HG02981 (cell line): ENCODE measurements at regions not wholly inside any gene's neighbourhood (a gene's known extent, or its start where the extent isn't known, plus 50 kb on each side); places are given as distances from the start of the nearest gene placed in this dataset.

ENCODE experiments used
- ATAC-seq: cut with Tn5 transposase; IDR thresholded peaks from one replicate; pipeline ENCODE4 v1.9.1; 2021; ENCODE audit warnings: mild to moderate bottlenecking, moderate library complexity; ENCODE audit not compliant: unreplicated experiment

DNA sequence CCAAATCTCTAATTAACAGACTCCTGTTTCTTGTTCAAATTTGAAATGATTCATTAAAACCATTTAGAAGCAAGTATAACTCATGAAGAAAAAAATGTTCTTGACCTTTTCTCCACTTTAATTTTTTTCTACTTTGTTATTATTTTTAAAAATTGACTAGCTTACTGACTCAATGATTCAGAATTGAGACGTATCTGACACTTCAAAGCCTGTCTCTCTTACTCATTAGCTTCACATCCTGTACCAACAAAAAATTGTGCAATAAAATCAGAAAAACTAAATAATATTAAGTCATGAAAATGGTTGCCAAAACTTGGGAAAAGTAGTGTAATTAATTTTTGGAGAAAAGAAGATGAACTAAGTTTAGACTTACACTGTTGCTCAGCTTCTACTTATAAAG is 331.2 kb downstream of the SLC16A7 start:
- ATAC-seq, result no peak

DNA sequence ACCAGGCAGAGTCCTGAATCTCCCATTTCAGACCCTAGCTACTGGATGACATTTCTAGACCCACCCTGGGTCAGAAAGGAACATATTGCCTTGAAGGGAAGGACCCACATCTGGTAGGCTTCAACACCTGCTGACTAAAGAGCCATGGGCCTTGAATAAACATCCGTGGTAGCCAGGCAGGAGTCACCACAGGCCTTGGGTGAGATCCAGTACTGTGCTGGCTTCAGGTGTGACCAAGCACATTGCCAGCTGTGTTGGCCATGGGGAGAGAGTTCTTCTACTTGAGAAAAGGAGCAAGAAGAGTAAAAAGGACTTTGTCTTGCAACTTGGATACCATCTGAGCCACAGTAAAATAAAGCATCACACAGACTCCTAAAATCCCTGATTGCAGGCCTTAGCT is 332.6 kb downstream of the SLC16A7 start:
- no peak for ATAC-seq

DNA sequence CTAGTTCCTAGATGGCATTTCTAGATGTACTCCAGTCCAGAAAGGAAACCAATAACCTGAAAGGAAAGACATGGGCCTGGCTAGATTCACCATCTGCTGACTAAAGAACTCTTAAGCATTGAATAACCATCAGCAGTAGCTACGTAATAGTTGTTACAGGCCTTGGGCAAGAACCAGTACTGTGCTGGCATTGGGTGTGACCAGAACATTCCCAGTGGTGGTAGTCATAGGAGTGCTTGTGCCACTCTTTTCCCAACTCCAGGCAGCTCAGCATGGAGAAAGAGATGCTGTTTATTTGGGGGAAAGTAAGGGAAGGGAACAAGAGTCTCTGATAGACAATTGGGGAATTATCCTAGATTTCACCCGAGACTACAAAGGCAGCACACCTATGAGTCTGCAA is 333.3 kb downstream of the SLC16A7 start:
- ATAC-seq, result no peak

DNA sequence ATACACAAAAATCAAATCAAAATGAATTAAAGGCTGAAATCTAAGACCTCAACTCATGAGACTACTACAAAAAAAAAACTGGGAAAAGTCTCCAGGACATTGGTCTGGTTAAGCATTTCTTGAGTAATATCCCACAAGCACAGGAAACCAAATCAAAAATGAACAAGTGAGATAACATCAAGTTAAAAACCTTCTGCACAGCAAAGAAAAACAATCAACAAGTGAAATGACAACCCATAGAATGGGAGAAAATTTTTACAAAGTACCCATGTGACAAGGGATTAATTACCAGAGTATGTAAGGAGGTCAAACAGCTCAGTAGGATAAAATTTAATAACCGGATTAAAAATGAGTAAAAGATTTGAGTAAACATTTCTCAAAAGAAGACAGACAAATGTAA is 338.7 kb downstream of the SLC16A7 start:
- ATAC-seq, result no peak

DNA sequence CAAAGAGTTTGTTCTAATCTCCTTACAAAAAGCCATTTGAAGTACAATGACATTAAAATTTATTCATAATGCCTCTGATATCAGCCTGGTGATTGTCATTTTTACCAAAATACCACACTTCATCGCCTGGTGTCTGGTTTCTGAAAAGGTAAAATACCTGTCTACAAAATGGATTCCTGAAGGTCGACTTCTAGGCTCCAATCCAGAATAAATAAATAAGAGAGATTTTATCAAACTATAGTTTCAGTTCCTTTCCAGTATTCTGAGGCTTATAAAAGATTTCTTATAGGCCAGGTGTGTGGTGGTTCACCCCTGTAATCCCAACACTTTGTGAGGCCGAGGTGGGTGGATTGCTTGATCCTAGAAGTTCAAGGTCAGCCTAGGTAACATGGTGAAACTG is 340.7 kb downstream of the SLC16A7 start:
- no peak for ATAC-seq

DNA sequence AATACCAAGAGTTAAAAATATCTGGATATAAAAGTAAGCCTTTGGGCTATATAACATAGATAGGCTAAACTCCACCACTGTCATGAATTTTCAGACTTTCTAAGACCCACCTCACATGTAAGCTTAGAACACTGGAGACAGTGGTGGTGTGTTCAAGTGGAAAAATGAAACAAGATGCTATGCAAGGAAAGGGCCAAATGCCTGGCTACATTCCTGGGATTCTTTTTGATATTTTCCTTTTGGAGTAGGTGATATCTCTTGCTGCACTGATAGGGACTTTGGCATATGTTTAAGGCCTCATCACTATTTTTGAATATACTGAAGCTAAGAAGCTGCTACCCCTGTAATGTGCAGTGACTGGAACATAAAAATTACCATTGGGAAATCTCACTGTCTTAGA is 341.3 kb downstream of the SLC16A7 start:
- no peak for ATAC-seq

DNA sequence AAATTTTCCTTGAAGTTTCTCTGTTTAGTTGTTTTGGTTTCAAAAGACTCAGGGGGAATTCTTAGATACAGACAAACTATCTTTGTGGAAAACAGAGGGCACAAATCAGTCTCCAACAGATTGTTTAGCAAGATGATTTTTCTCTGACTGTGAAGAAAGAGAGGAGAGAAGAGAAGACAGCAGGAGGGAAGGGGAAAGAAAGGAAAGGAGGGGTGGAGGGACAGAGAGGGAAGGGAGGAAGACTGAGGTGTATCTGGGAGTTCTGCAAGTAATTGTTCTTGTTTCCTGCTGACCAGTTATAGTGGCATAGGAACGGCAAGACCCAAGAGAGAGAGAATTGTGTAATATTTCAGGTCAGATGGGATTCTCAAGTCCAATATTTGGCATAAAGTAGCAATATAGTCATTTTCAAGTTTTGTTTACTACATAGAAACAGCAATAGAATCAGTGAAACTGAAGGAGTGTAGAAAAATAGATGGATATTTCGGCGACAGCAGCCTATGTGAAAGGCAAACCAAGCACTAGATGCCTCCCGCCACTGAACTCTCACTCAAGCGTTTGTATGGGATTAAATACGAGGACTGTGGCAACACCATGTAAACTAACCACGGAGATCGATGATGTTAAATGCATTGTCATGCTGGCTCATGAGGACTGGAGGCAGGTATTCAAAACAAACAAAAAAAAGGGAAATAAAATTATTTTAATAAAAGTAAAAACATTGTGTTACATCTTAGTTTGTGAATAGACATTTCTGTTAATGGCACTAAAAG is 342.5 kb downstream of the SLC16A7 start:
- ATAC-seq, result no peak

DNA sequence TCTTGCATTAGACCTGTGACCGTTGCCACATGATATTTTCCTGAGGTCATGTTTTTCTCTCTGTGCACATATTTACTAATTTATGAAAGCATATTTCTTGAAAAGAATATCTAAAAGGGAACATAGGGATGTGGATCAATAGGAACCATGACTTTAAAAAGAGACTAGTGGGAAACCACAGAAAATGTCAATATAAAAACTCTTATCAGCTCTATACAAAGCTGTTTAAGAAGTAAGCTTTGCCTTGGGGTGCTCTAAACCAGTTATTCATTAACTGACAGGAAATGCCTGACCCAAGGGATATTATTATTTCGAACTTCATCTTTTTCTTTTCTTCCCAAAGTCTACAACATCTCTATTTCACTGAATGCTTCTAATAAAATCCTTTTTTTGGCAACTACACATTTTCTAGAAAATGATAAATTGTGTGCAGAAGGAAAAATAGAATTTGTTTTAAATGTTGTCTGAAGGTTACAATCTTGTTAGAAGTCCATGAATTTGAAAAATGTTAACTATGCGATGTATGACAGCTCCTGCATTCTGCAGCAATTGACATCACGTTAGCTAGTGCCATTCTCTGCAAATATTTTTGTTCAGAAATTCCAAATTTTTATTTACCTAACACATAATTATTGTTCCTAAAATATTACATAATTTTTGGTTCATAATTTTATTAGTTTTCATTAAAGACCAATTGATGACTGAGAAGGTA is 345.0 kb downstream of the SLC16A7 start:
- no peak for ATAC-seq

DNA sequence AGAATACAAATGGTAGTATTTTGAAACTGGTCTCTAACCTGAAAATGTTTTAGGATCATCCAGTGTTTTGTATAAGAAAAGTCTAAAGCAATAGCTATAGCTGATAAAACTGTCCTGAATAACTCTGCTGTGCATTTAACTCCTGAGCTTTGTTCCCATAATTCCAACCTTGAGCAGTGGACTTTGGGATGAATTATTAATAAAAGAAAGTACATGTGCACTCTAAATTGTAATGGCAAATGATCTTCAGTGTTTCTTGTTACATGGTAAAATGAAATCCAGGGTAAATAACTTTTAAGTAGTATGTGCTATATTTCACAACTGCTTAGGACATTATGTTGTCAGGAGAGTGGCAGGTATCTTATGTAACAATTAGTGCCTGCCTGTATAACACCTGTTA is 345.6 kb downstream of the SLC16A7 start:
- ATAC-seq, result no peak

DNA sequence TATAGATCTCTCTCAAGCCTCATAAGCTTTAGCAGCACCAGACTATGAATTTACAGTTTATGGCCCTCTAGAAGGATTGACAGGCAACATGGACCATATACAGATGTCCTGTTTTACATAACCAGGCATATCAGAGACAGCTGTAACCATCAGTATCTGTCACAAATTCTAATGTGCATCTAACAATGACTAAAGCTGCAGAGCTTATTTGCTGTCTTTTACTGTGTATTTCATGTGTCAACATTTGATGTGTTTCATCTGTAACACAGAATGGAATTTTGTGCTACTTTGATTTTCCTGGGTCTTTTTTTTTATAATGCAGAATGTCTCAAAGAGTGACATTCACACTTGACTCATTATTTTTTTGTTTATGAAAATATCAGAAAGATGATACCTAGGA is 348.3 kb downstream of the SLC16A7 start:
- no peak for ATAC-seq

DNA sequence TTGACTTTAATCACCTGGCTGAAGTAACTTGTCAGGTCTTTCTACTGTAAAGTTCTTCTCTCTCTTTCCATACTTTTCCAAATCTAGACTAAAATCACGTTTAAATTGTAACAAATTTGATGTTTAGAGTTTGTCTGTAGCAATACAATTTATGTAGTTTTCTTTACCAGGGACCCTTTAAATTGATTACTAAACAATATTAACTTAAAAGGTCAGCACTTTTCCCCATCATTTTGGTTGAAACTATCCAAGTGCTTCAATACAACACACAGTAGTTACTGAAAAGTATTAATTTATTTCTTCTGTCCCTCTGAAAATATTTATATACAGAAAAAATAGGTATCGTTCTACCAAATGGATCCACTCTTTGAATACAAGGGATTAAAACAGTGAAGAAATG is 350.8 kb downstream of the SLC16A7 start:
- no peak for ATAC-seq

DNA sequence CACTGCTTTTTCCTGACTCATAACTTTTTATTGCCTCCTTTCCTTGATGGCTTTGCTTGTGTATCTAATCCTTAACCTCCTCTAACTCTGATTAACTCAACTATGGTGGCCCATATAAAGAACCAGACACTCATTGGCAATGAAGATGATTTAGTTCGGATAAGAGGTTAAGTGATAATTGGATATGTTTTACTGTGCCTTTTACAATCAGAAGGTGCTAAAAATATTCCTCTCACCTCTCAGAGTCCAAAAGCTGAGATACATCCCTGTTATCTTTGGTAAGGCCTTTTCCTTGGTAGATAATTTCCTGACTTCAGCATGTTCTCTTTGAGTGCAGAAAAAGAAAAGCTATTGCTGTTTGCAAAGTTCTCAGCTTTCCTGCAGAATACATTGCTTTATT is 367.7 kb downstream of the SLC16A7 start:
- ATAC-seq, result no peak

DNA sequence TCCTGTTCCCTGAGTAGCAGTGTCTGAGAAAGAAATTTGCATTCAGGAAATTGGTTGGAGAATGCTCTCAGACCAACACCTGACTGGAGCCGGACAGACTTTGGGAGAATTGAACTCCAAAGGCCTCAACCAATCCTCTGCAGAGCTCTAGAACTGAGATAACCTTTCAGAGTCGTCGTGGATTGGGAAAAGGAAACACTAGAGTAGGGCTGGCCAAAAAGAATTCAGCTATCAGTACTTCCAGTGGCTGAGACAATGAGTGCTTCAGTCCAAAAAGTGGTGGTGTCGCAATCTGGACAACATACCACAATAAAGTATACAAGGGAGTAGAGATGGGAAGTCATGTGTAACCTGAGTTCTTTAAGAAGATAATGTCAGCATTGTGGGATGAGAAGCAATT is 377.1 kb downstream of the SLC16A7 start:
- no peak for ATAC-seq

DNA sequence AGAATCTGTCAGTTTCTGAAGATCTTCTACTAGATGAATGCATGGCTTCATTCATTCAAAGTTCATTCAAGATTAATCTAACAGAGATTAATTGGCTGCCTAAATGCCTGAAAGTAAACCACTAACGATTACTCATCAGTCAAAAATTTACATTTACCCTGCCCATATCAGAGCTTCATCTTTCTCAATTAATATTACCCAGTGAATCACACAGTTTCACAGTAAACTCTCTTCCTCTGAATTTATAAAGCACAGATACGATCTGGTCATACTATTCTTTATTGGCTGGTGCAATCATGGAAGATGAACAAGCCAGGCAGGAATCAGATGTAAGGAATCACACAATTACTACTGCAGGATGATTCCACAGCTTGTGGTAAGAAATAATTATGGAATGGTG is 377.7 kb downstream of the SLC16A7 start:
- no peak for ATAC-seq

DNA sequence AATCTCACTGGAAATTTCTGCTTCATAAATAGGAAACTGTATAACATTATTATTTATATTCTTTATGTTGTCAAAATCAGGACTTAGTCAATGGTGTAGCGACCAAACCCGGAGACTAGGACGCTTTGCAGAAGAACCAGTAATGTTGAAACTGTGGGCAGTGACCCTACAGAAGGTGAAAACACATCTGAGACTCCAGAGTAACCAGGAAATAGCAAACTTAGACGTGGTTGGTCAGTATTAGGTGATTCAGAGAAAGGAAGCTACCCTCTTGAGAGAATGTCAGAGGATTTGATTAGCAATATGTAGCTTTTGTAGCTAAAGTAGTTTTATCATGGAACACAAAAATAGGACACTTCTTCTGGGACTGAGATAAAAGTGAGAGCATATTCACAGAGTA is 381.9 kb downstream of the SLC16A7 start:
- no peak for ATAC-seq

DNA sequence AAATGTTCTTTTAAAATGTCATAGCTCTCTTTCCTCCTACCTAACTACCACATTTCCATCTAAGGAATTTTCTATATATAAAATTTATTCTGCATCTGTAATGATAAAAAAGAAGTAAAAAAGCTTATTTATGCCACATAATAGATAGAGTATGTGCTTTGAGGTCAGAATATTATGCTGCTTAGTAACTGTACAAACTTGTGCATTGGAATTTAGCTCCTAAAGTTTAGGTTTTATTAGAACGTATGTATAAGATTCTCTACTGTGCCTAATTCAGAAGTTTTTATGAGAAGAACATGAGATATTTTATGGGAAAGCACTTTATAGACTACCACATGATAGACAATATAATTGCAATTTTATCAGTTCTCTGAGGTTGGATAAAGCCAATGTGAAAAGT is 384.6 kb downstream of the SLC16A7 start:
- no peak for ATAC-seq

DNA sequence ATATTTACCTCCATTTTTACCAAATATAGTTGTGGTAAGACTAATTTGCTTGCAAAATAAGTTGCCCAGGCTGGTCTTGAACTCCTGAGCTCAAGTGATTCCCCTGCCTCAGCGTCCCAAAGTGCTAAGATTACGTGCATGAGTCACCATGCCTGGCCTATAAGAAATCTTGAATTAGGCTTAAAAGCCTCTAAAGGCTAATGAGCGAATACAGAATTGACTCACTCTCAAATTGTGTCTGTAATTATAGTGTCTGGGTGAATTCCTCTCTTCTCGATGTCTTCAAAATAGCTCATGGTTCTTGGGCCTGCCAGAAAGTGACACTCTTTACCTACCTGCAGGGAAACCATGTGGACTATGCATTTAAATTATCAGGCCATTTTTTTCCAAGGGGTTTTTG is 403.5 kb downstream of the SLC16A7 start:
- no peak for ATAC-seq

DNA sequence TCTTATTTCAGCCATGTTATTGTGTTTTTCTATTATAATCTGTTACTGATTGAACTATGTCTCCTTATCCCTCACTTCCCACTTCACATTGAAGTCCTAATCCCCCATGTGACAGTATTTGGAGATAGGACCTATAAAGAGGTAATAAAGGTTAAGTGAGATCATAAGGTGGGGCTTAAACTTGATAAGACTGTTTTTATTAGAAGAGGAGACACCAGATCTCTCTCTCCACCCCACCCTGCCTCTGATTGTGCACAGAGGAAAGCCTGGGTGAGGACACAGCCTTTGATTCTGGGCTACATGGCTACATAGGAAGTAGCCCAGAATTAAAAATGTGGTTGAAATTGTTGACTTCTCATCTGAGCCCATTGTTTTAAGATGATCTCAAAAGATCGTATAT is 414.7 kb downstream of the SLC16A7 start:
- no peak for ATAC-seq

DNA sequence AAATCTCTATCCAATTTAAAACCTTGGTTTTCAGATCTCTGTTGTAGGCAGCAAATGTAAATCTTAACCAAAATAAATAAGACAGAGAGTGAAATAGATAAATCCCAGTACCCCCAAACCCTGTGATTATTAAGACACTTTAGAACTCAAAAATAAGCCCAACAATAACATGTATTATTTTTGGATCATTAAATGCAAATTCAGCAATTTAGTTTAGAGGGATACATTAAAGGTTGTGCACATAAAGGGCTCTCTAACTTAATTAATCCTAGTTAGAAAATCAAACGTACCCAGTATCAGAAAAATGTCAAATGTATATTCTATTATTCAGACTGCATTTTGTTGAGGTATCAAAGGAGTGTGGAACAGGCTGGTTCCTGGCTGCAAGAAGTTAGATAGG is 416.8 kb downstream of the SLC16A7 start:
- no peak for ATAC-seq

DNA sequence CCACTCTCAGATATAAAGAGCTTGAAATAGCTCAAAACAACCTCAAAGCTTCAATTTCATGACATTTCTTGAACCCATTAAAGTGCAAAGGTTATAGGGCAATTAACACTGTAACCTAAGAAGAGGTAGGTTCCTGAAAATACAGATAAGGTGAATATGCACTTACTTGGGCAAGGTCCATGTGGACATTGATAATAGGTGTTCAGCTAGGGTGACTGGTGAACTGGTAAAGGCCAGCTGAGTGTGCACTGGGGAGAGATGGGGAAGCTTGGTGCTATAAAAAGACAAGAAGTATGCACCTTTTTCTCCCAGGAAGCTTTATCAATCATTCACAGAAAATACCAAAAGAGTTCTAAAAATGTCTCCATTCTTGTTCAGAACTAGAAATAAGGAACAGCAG is 418.6 kb downstream of the SLC16A7 start:
- no peak for ATAC-seq

DNA sequence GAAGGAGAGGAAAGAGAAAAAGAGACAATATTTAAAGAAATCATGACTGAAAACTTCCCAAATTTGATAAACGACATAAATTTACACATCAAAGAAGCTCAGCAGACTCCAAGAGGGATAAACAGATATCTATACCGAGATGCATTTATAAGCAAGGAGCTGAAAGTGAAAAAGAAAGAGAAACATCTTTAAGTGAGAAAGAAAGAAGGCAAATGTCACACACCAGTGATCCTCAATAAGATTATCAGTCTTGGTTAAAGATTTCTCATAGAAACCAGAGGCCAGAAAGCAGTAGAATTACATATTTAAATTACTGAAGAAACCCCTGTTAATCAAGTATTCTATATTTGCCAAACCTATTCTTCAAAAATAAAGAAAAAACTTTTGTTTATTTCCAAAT is 424.2 kb downstream of the SLC16A7 start:
- no peak for ATAC-seq

DNA sequence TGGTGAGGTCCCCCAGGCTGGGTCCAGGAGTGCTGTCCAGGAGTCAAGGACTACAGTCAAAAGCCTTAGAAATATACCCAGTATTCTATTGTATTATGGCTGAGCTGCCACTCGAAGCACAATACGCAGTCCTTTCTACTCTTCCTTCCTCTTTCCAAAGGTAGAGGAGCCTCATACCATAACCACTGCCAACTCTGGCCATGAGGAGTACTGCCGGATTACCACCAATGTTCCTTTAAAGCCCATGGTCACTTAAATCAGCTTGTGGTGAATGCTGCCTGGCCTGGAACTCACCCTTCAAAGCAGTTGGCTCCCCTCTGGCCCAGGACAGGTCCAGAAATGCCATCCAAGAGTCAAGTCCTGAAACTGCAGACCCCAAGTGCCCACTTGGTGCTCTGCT is 425.4 kb downstream of the SLC16A7 start:
- no peak for ATAC-seq

DNA sequence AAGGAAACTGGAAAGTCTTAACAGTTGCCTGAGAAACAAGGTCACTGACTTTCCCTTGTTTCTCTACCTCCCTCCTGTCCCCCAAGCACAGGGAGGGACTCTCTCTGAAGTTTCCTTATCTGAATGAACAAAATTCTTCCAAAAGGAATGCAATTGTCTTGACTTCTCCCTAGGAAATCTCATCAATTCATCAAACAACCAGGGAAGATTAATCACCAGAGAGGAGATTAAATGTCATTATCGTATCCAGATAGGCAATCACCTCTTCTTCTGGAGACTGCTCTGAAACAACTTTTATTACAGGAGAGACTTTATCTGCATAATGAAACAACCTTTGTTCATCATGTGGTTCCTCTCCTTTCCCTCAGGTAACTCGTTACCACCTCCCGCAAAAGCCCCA is 431.4 kb downstream of the SLC16A7 start:
- no peak for ATAC-seq
